GM12878 (cell line): ENCODE measurements at regions not wholly inside any gene's neighbourhood (a gene's known extent, or its start where the extent isn't known, plus 50 kb on each side); places are given as distances from the start of the nearest gene placed in this dataset.

Experiments used
- ATAC-seq: fragments of 200-7000 bp; cut with Tn5 transposase; 3 replicates; pipeline ENCODE4 v1.9.1; 2020; ENCODE audit warnings: mild to moderate bottlenecking, moderate library complexity
- BruUV-seq: library from RNA; stranded (reverse); fragments of 400-500 nt; replicated peaks from 2 replicates; lab custom pipeline; 2021; lab: Mats Ljungman, UMichigan
- CTCF ChIA-PET: fragments of 300-600 bp; sonication (Branson Sonifier 250); formaldehyde crosslinking; extraction: SDS; loops from one replicate; lab custom pipeline; 2021; ENCODE audit warnings: inconsistent platforms; lab: Yijun Ruan, JAX
- POLR2A ChIA-PET: fragments of 350-600 bp; formaldehyde crosslinking; extraction: SDS; loops from one replicate; lab custom pipeline; 2021; ENCODE audit warnings: inconsistent platforms; lab: Charles Lee
- RAD21 ChIA-PET: fragments of 300-600 bp; sonication (Branson Sonifier 250); formaldehyde crosslinking; loops from one replicate; lab custom pipeline; 2023; ENCODE audit warnings: antibody characterized with exemption; ENCODE audit not compliant: unreplicated experiment; lab: Charles Lee
- SMC1A ChIA-PET: fragments of 300-600 bp; sonication (Branson Sonifier 250); formaldehyde crosslinking; loops from one replicate; lab custom pipeline; 2023; ENCODE audit not compliant: unreplicated experiment, uncharacterized antibody; lab: Charles Lee
- DNase-seq: peaks from one replicate; pipeline ENCODE4 v3.0.0-alpha.2; 2011; ENCODE audit warnings: low read depth, low spot score
- FAIRE-seq: peaks from 3 replicates; lab custom pipeline; 2011; peaks lifted over from hg19 to GRCh38; lab: Jason Lieb, UNC
- H2AFZ ChIP-seq: 2 replicates; pipeline ENCODE4 v1.6.0; 2011; ENCODE audit warnings: low read depth, low read length, control low read depth; ENCODE audit not compliant: control insufficient read depth
- H3K27ac ChIP-seq: 2 replicates; pipeline ENCODE4 v1.5.1; 2011; ENCODE audit warnings: control low read depth; ENCODE audit not compliant: control insufficient read depth, insufficient read depth
- H3K27me3 ChIP-seq, 2 experiments: replicated peaks in 1 of 2; 2 replicates each; pipeline versions ENCODE4 v1.6.0 to v1.6.1; 2011; ENCODE audit warnings: low read length in 1 of 2; ENCODE audit not compliant: control insufficient read depth in 2 of 2, insufficient read depth in 2 of 2
- H3K36me3 ChIP-seq, 2 experiments: 2 replicates each; pipeline ENCODE4 v1.5.1; 2011; ENCODE audit warnings: low read length in 1 of 2; ENCODE audit not compliant: control insufficient read depth in 2 of 2, insufficient read depth in 2 of 2
- H3K4me1 ChIP-seq: 2 replicates; pipeline ENCODE4 v1.6.1; 2011; ENCODE audit warnings: mild to moderate bottlenecking, low read length, moderate library complexity, mixed read lengths; ENCODE audit not compliant: control insufficient read depth, insufficient read depth
- H3K4me2 ChIP-seq: 2 replicates; pipeline ENCODE4 v1.6.0; 2011; ENCODE audit warnings: control low read depth; ENCODE audit not compliant: control insufficient read depth, insufficient read depth
- H3K4me3 ChIP-seq: fragments of 200-600 bp; sonication (generic); 2 replicates; pipeline ENCODE4 v1.5.1; 2016
- H3K79me2 ChIP-seq: 2 replicates; pipeline ENCODE4 v1.6.0; 2011; ENCODE audit warnings: low read length; ENCODE audit not compliant: control insufficient read depth, insufficient read depth
- H3K9ac ChIP-seq: 2 replicates; pipeline ENCODE4 v1.8.0; 2011; ENCODE audit warnings: low read length, control low read depth, mixed read lengths; ENCODE audit not compliant: control insufficient read depth, insufficient read depth
- H3K9me3 ChIP-seq: replicated peaks from 3 replicates; pipeline ENCODE4 v1.5.1; 2011; ENCODE audit warnings: mild to moderate bottlenecking, low read length; ENCODE audit not compliant: control insufficient read depth, insufficient read depth
- H4K20me1 ChIP-seq: 2 replicates; pipeline ENCODE4 v1.6.0; 2011; ENCODE audit not compliant: control insufficient read depth, insufficient read depth
- EZH2 ChIP-seq: IDR thresholded peaks from 2 replicates; pipeline ENCODE4 v1.6.1; 2012; ENCODE audit warnings: low read depth, mild to moderate bottlenecking, control low read depth, inconsistent platforms, low read length, borderline replicate concordance; ENCODE audit not compliant: control insufficient read depth
- IKZF1 ChIP-seq: fragments of 450-650 bp; conservative IDR thresholded peaks from 2 replicates; pipeline ENCODE4 v1.6.1; 2017; ENCODE audit warnings: antibody characterized with exemption, mild to moderate bottlenecking
- MEF2B ChIP-seq: fragments of 450-650 bp; IDR thresholded peaks from 2 replicates; pipeline ENCODE4 v1.6.1; 2018; ENCODE audit warnings: mild to moderate bottlenecking, moderate library complexity; ENCODE audit not compliant: partially characterized antibody, poor library complexity, severe bottlenecking
- SMAD1 ChIP-seq: fragments of 450-650 bp; IDR thresholded peaks from 2 replicates; pipeline ENCODE4 v1.6.1; 2018; ENCODE audit warnings: mild to moderate bottlenecking, low read depth; ENCODE audit not compliant: partially characterized antibody
- TAF1 ChIP-seq: IDR thresholded peaks from 2 replicates; pipeline ENCODE4 v1.6.1; 2011; ENCODE audit warnings: mild to moderate bottlenecking, low read depth, low read length, borderline replicate concordance
- WGBS: methylation state at CpG from one replicate; pipeline ENCODE4 v1.1.6; 2016; ENCODE audit warnings: low lambda C conversion rate; ENCODE audit not compliant: insufficient replicate concordance, insufficient coverage; ENCODE audit errors: missing lambda C conversion rate; 5-methylcytosine and 5-hydroxymethylcytosine counted together
- in situ Hi-C: fragments of 300-500 bp; cut with MboI; formaldehyde crosslinking; loops from 9 replicates; pipeline ENCODE4 v1.14.3; 2018; ENCODE audit warnings: mixed read lengths
- intact Hi-C: fragments of 100-400 bp; cut with micrococcal nuclease; formaldehyde crosslinking; loops from one replicate; pipeline ENCODE4 v1.14.2; 2022; ENCODE audit not compliant: unreplicated experiment
- TF ChIP-seq, protein P1 (sequence below): IDR thresholded peaks from 2 replicates; pipeline ENCODE4 v1.6.1; 2011; ENCODE audit warnings: mild to moderate bottlenecking, low read depth, low read length, moderate library complexity; ENCODE audit not compliant: insufficient replicate concordance

DNA sequence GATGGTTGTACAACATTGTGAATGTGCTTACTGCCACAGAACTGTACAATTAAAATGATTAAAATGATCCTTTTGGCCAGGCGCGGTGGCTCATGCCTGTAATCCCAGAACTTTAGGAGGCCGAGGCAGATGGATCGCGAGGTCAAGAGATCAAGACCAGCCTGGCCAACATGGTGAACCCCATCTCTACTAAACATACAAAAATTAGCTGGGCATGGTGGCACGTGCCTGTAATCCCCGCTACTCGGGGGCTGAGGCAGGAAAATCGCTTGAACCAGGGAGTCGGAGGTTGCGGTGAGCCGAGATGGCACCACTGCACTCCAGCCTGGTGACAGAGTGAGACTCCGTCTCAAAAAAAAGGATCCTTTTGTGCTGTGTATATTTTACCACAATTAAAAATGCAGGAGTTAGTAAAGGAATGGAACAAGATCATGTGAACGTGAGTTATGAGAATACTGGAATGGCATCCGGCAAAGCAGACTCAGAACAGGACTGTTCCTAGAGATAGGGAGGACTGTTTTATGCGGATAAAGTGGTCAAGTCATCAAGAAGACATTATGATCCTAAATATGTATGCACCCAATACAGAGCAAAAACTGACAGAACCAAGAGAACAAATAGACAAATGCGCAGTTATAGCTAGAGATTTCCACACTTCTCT, 58.0 kb upstream of the CLDN5 start:
- ATAC-seq (no peak), DNase-seq (no peak), FAIRE-seq (no peak)
- H3K9ac ChIP-seq = no peak overlapping the region
- ChIA-PET RAD21 (no interaction called here), CTCF (interaction anchor here (1.4 kb wide), 1 partner anchor 10 kb away, joined by 5 read pairs; no protein-coding TSS in a partner anchor), SMC1A (no interaction called here), POLR2A (no interaction called here)
- peaks cover 9% of the 10 kb centered on the region for H3K4me1 ChIP-seq
- no peak overlapping the region for H3K4me2 ChIP-seq
- no peaks in the 10 kb centered on the region for H3K79me2 ChIP-seq
- H3K4me3 ChIP-seq = no peak overlapping the region
- H3K36me3 ChIP-seq = no peaks in the 10 kb centered on the region
- intact Hi-C loops = no loop called here
- no peaks in the 10 kb centered on the region for H3K27me3 ChIP-seq
- WGBS = 79% methylated on average over 17 of the region's 17 CpGs
- no peak overlapping the region for H2AFZ ChIP-seq
- no peak for TF ChIP-seq EZH2
- no peak for TF ChIP-seq SMAD1
- TF ChIP-seq TAF1 = no peak
- TF ChIP-seq MEF2B = no peak
- no peak for TF ChIP-seq IKZF1
- TF ChIP-seq, protein P1, sequence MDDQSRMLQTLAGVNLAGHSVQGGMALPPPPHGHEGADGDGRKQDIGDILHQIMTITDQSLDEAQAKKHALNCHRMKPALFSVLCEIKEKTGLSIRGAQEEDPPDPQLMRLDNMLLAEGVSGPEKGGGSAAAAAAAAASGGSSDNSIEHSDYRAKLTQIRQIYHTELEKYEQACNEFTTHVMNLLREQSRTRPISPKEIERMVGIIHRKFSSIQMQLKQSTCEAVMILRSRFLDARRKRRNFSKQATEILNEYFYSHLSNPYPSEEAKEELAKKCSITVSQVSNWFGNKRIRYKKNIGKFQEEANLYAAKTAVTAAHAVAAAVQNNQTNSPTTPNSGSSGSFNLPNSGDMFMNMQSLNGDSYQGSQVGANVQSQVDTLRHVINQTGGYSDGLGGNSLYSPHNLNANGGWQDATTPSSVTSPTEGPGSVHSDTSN = no peak
- BruUV-seq = no TSS peak
- no peaks in the 10 kb centered on the region for H3K9me3 ChIP-seq
- no peaks in the 10 kb centered on the region for H4K20me1 ChIP-seq
- in situ Hi-C loops = no loop called here
- H3K27ac ChIP-seq = no peak overlapping the region
